GM12864 (cell line): ENCODE measurements at regions not wholly inside any gene's neighbourhood (a gene's known extent, or its start where the extent isn't known, plus 50 kb on each side); places are given as distances from the start of the nearest gene placed in this dataset.

ENCODE experiments used
- DNase-seq: peaks from one replicate; pipeline ENCODE4 v3.0.0-alpha.2; 2011; ENCODE audit warnings: low read depth
- H3K4me3 ChIP-seq: 2 replicates; pipeline ENCODE4 v1.5.1; 2011; ENCODE audit warnings: mild to moderate bottlenecking, low read depth, low read length, control low read depth
- TF ChIP-seq, protein P1 (sequence below): IDR thresholded peaks from 2 replicates; pipeline ENCODE4 v1.5.1; 2011; ENCODE audit warnings: low read depth, mild to moderate bottlenecking, moderate library complexity, low read length, control low read depth, inconsistent platforms; ENCODE audit errors: missing control alignments

GRCh38 chr5:5971203-5971602 lies 407.1 kb downstream of the MED10 start:
- no peak overlapping the region for H3K4me3 ChIP-seq
- no peak for DNase-seq
- TF ChIP-seq, protein P1, sequence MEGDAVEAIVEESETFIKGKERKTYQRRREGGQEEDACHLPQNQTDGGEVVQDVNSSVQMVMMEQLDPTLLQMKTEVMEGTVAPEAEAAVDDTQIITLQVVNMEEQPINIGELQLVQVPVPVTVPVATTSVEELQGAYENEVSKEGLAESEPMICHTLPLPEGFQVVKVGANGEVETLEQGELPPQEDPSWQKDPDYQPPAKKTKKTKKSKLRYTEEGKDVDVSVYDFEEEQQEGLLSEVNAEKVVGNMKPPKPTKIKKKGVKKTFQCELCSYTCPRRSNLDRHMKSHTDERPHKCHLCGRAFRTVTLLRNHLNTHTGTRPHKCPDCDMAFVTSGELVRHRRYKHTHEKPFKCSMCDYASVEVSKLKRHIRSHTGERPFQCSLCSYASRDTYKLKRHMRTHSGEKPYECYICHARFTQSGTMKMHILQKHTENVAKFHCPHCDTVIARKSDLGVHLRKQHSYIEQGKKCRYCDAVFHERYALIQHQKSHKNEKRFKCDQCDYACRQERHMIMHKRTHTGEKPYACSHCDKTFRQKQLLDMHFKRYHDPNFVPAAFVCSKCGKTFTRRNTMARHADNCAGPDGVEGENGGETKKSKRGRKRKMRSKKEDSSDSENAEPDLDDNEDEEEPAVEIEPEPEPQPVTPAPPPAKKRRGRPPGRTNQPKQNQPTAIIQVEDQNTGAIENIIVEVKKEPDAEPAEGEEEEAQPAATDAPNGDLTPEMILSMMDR, result no peak

- H3K4me3 ChIP-seq, result no peak overlapping the region
- no peak for DNase-seq
- TF ChIP-seq, protein P1, result no peak
Measured at GRCh38 chr5:5969942-5970483, 408.3 kb downstream of the MED10 start.

DNA sequence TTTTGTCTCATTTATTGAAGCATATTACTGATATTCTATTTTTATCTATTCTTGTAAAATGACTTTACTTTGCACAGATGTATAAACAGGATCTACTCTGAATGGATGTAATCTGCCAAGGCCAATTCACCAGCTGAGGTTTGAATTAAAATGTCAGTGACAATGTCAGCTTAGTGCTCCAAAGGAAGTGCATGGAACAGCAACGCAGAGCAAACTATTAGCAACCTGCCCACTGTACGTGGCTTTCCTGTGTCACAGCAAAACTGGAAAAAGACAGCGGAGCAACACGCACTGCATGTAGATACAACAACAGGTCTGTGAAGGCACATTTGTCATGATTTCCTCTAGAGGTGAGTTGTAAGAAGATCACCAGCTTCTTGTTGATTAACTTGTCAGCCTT lies 409.4 kb downstream of the MED10 start:
- no peak for DNase-seq
- H3K4me3 ChIP-seq, result no peak overlapping the region
- TF ChIP-seq, protein P1, result no peak

DNA sequence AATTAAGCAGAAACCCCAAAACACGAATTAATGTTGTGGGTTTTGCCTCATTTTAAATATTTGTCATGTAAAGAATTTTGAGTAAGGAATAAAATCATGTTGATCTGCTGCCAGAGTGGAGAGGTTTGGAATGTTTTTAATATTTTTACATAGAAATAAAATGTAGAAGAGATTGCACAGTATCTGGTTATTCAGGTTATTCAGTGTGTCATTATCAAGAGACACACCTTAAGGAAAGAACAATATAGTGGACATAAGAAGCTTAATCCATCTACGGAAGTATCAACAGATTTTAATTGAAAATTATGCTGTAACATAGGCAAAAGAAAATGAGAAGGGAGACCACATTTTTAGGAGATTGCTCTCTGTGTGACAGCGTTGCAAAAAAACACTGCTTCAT lies 410.4 kb downstream of the MED10 start:
- TF ChIP-seq, protein P1, result no peak
- DNase-seq, result no peak
- no peak overlapping the region for H3K4me3 ChIP-seq

- TF ChIP-seq, protein P1, result no peak
- no peak overlapping the region for H3K4me3 ChIP-seq
- DNase-seq, result no peak
Measured at GRCh38 chr5:5967373-5967772, 411.0 kb downstream of the MED10 start.

DNA sequence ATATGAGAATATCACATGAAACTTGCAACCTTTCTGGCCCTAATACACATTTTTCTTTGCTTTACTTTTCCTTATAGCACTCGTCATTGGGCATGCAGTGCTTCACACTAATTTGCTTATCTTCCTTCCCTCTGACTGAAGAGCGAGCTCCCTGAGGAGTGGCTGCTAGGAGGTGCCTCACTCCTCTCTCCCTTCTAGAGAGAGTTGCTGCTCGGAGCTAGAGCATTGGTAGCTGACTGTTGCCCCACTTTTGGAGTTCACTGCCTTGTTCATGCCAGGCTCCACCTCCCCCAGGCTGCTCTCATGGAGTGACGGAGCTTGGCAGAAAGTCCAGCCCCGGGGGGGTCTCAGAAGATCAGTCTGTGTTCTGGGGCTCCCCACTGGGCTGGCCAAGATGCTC lies 413.2 kb downstream of the MED10 start:
- TF ChIP-seq, protein P1, result no peak
- H3K4me3 ChIP-seq, result no peak overlapping the region
- DNase-seq, result no peak

DNA sequence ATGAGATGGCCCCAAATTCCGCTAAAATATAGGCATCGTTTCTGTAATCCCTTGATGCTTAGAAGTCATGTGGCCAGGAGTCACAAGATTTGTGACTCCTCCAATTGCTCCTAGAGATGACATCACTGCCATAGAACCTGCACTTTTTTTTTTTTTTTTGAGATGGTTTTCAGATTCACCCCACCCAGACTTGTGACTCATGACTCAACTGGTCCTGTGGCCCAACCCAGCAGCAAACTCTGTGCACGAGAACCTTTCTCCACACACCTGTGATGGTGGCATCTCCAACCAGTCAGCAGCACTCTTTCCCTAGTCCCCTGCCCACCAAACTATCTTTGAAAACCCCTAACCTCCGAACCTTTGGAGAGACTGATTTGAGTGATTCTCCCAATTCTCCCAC lies 414.0 kb downstream of the MED10 start:
- no peak overlapping the region for H3K4me3 ChIP-seq
- TF ChIP-seq, protein P1, result no peak
- DNase-seq, result no peak
